ENCODE measurements at regions not wholly inside any gene's neighbourhood (a gene's known extent, or its start where the extent isn't known, plus 50 kb on each side); places are given as distances from the start of the nearest gene placed in this dataset.

DNA sequence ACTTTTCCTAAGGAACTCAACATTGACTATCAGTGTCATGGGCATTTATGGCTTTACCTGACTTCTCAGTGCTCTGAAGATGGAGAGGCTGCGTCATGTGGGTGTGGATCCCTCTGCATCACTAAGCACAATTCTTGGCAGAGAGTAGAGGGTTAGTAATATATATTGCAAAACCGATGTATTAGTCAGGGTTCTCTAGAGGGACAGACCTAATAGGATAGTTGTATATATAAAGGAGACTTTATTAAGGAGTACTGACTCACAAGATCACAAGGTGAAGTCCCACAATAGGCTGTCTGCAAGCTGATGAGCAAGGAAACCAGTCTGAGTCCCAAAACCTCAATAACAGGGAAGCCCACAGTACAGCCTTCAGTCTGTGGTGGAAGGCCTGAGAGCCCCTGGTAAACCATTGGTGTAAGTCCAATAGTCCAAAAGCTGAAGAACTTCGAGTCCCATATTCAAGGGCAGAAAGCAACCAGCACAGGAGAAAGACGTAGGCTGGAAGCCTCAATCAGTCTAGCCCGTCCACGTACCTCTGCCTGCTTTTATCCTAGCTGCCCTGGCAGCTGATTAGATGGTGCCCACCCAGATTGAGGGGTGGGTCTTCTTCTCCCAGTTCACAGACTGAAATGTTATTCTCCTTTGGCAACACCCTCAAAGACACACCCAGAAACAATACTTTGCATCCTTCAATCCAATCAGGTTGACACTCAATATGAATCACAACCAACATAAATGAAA is 159.7 kb upstream of the NRIP1 start:
- DNase-seq: no peak

GRCh38 chr21:15227919-15228318 is 163.1 kb upstream of the NRIP1 start:
- H3K36me3 ChIP-seq (ENCODE audit: control insufficient read depth in 2 of 3, insufficient read depth in 3 of 3, low read length in 3 of 3): no peaks in the 10 kb centered on the region
- CTCF ChIA-PET: no interaction called here
- DNase-seq: no peak
- Mint-ChIP-seq H3K27me3 (peaks cover 0 to 4% (median 0%) of the 10 kb centered on the region in 5 donors), H3K27ac (no peak overlapping the region), H3K4me3 (no peak overlapping the region), H3K36me3 (no peaks in the 10 kb centered on the region), H3K9me3 (peaks cover 0 to 1% (median 0%) of the 10 kb centered on the region in 11 donors), H3K4me1 (no peaks in the 10 kb centered on the region)
- no peak for ATAC-seq
- no peaks in the 10 kb centered on the region for H3K27me3 ChIP-seq (ENCODE audit: control insufficient read depth in 2 of 2, insufficient read depth in 2 of 2, low read length in 2 of 2)
- H3K9me3 ChIP-seq (ENCODE audit: control insufficient read depth in 2 of 3, low read length in 3 of 3): no peaks in the 10 kb centered on the region
- POLR2A ChIA-PET: no interaction called here
- H3K4me3 ChIP-seq (ENCODE audit: low read length): no peak overlapping the region
- no peaks in the 10 kb centered on the region for H3K4me1 ChIP-seq (ENCODE audit: control insufficient read depth in 2 of 2, insufficient read depth in 2 of 2, low read length in 2 of 2)
- intact Hi-C loops (cut with micrococcal nuclease): no loop called here
- no peak overlapping the region for H3K27ac ChIP-seq (ENCODE audit: low read depth, low read length)

More for the DNA sequence above, 159.7 kb upstream of the NRIP1 start:
- Mint-ChIP-seq H3K36me3 (no peaks in the 10 kb centered on the region), H3K4me3 (no peak overlapping the region), H3K27ac (peak overlapping the region in 1 of 9 donors; percentile 5), H3K4me1 (peaks cover 0 to 7% (median 0%) of the 10 kb centered on the region in 7 donors), H3K27me3 (peaks cover 0 to 4% (median 0%) of the 10 kb centered on the region in 5 donors), H3K9me3 (peaks cover 0 to 1% (median 0%) of the 10 kb centered on the region in 11 donors)
- Histone ChIP-seq H3K36me3 (ENCODE audit: control insufficient read depth in 2 of 3, insufficient read depth in 3 of 3, low read length in 3 of 3) (no peaks in the 10 kb centered on the region), H3K4me1 (ENCODE audit: control insufficient read depth in 2 of 2, insufficient read depth in 2 of 2, low read length in 2 of 2) (no peaks in the 10 kb centered on the region), H3K27ac (ENCODE audit: low read depth, low read length) (no peak overlapping the region), H3K27me3 (ENCODE audit: control insufficient read depth in 2 of 2, insufficient read depth in 2 of 2, low read length in 2 of 2) (no peaks in the 10 kb centered on the region), H3K4me3 (ENCODE audit: low read length) (no peak overlapping the region), H3K9me3 (ENCODE audit: control insufficient read depth in 2 of 3, low read length in 3 of 3) (no peaks in the 10 kb centered on the region)
- ChIA-PET CTCF (no interaction called here), POLR2A (no interaction called here)
- intact Hi-C loops (cut with micrococcal nuclease): no loop called here
- ATAC-seq: peak; percentile 52

DNA sequence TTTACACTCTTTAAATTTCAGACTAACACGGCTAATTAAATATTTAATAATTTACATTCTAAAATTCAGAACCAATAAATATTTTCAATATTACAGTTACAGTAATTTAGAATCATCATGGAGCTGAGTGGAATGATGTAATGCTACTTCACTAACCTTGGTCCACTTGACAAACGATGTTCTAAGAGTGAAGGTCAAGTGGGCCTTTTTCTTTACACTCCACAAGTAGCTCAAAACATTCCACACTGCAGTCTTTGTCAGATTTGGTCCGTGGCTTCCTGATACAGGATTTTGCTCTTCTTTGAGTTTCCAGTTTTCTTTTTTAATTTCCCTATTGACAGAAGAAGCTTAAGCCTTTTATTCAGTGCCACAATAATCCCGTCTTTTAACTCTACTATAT is 164.6 kb upstream of the NRIP1 start:
- CTCF ChIA-PET: no interaction called here
- H3K9me3 ChIP-seq (ENCODE audit: control insufficient read depth in 2 of 3, low read length in 3 of 3): no peaks in the 10 kb centered on the region
- no peak overlapping the region for H3K27ac Mint-ChIP-seq
- H3K27me3 Mint-ChIP-seq: peaks cover 0 to 8% (median 0%) of the 10 kb centered on the region in 5 donors
- no peak for ATAC-seq
- no peak overlapping the region for H3K4me3 ChIP-seq (ENCODE audit: low read length)
- H3K27me3 ChIP-seq (ENCODE audit: control insufficient read depth in 2 of 2, insufficient read depth in 2 of 2, low read length in 2 of 2): no peaks in the 10 kb centered on the region
- no peaks in the 10 kb centered on the region for H3K36me3 Mint-ChIP-seq
- peaks cover 0 to 1% (median 0%) of the 10 kb centered on the region in 11 donors for H3K9me3 Mint-ChIP-seq
- intact Hi-C loops (cut with micrococcal nuclease): no loop called here
- no peak overlapping the region for H3K27ac ChIP-seq (ENCODE audit: low read depth, low read length)
- no peak for DNase-seq
- POLR2A ChIA-PET: no interaction called here
- no peaks in the 10 kb centered on the region for H3K4me1 Mint-ChIP-seq
- H3K4me3 Mint-ChIP-seq: no peak overlapping the region
- no peaks in the 10 kb centered on the region for H3K36me3 ChIP-seq (ENCODE audit: control insufficient read depth in 2 of 3, insufficient read depth in 3 of 3, low read length in 3 of 3)
- no peaks in the 10 kb centered on the region for H3K4me1 ChIP-seq (ENCODE audit: control insufficient read depth in 2 of 2, insufficient read depth in 2 of 2, low read length in 2 of 2)

- peaks cover 0 to 6% (median 0%) of the 10 kb centered on the region in 5 donors for H3K27me3 Mint-ChIP-seq
- Histone ChIP-seq H3K9me3 (ENCODE audit: control insufficient read depth in 2 of 3, low read length in 3 of 3) (no peaks in the 10 kb centered on the region), H3K4me3 (ENCODE audit: low read length) (no peak overlapping the region), H3K27me3 (ENCODE audit: control insufficient read depth in 2 of 2, insufficient read depth in 2 of 2, low read length in 2 of 2) (no peaks in the 10 kb centered on the region), H3K27ac (ENCODE audit: low read depth, low read length) (no peak overlapping the region), H3K36me3 (ENCODE audit: control insufficient read depth in 2 of 3, insufficient read depth in 3 of 3, low read length in 3 of 3) (no peaks in the 10 kb centered on the region), H3K4me1 (ENCODE audit: control insufficient read depth in 2 of 2, insufficient read depth in 2 of 2, low read length in 2 of 2) (no peaks in the 10 kb centered on the region)
- H3K4me1 Mint-ChIP-seq: no peaks in the 10 kb centered on the region
- DNase-seq (no peak), ATAC-seq (no peak)
- no peak overlapping the region for H3K27ac Mint-ChIP-seq
- intact Hi-C loops (cut with micrococcal nuclease): no loop called here
- no peaks in the 10 kb centered on the region for H3K9me3 Mint-ChIP-seq
- no peak overlapping the region for H3K4me3 Mint-ChIP-seq
- CTCF ChIA-PET: no interaction called here
- no peaks in the 10 kb centered on the region for H3K36me3 Mint-ChIP-seq
- POLR2A ChIA-PET: no interaction called here
These were observed 168.8 kb upstream of the NRIP1 start for GRCh38 chr21:15233611-15234010.

- H3K4me1 Mint-ChIP-seq: no peaks in the 10 kb centered on the region
- peaks cover 0 to 6% (median 0%) of the 10 kb centered on the region in 5 donors for H3K27me3 Mint-ChIP-seq
These were observed 171.3 kb upstream of the NRIP1 start for GRCh38 chr21:15236111-15236510.

DNA sequence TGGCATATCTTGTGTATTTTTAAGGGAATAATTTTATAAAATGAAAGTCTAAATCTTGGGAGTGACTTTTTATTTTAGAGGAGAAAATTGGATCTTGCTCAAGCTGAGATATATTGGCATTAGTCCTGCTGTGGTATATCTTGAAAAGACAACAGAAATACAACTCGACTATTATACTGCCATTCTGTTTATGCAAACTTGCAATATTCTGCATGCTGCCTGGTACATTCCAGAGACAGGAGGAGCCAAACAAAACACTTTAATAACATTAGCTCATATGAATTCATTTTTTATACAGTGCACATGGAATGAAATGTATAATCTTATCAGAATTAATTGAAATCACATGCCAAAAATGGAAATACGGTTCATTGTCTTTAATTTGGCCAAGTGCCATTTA is 176.0 kb upstream of the NRIP1 start:
- no peak overlapping the region for H3K27ac Mint-ChIP-seq
- Histone ChIP-seq H3K36me3 (ENCODE audit: control insufficient read depth in 2 of 3, insufficient read depth in 3 of 3, low read length in 3 of 3) (no peaks in the 10 kb centered on the region), H3K9me3 (ENCODE audit: control insufficient read depth in 2 of 3, low read length in 3 of 3) (no peaks in the 10 kb centered on the region), H3K4me3 (ENCODE audit: low read length) (no peak overlapping the region), H3K27me3 (ENCODE audit: control insufficient read depth in 2 of 2, insufficient read depth in 2 of 2, low read length in 2 of 2) (no peaks in the 10 kb centered on the region), H3K27ac (ENCODE audit: low read depth, low read length) (no peak overlapping the region), H3K4me1 (ENCODE audit: control insufficient read depth in 2 of 2, insufficient read depth in 2 of 2, low read length in 2 of 2) (no peaks in the 10 kb centered on the region)
- ChIA-PET POLR2A (no interaction called here), CTCF (interaction anchor here (1.0 kb wide), 1 partner anchor 9 kb away, joined by 5 read pairs; no protein-coding TSS in a partner anchor)
- H3K4me3 Mint-ChIP-seq: no peak overlapping the region
- H3K36me3 Mint-ChIP-seq: no peaks in the 10 kb centered on the region
- H3K27me3 Mint-ChIP-seq: no peaks in the 10 kb centered on the region
- intact Hi-C loops (cut with micrococcal nuclease): no loop called here
- H3K9me3 Mint-ChIP-seq: no peaks in the 10 kb centered on the region
- H3K4me1 Mint-ChIP-seq: no peaks in the 10 kb centered on the region
- DNase-seq (no peak), ATAC-seq (no peak)

More at GRCh38 chr21:15236111-15236510, 171.3 kb upstream of the NRIP1 start:
- H3K4me1 ChIP-seq (ENCODE audit: control insufficient read depth in 2 of 2, insufficient read depth in 2 of 2, low read length in 2 of 2): no peaks in the 10 kb centered on the region
- ChIA-PET CTCF (no interaction called here), POLR2A (no interaction called here)
- H3K4me3 ChIP-seq (ENCODE audit: low read length): no peak overlapping the region
- Mint-ChIP-seq H3K4me3 (no peak overlapping the region), H3K36me3 (no peaks in the 10 kb centered on the region), H3K27ac (no peak overlapping the region), H3K9me3 (no peaks in the 10 kb centered on the region)
- no peaks in the 10 kb centered on the region for H3K27me3 ChIP-seq (ENCODE audit: control insufficient read depth in 2 of 2, insufficient read depth in 2 of 2, low read length in 2 of 2)
- H3K9me3 ChIP-seq (ENCODE audit: control insufficient read depth in 2 of 3, low read length in 3 of 3): no peaks in the 10 kb centered on the region
- no peak overlapping the region for H3K27ac ChIP-seq (ENCODE audit: low read depth, low read length)
- intact Hi-C loops (cut with micrococcal nuclease): no loop called here
- DNase-seq (no peak), ATAC-seq (no peak)
- no peaks in the 10 kb centered on the region for H3K36me3 ChIP-seq (ENCODE audit: control insufficient read depth in 2 of 3, insufficient read depth in 3 of 3, low read length in 3 of 3)

- intact Hi-C loops (cut with micrococcal nuclease): no loop called here
- Mint-ChIP-seq H3K9me3 (no peaks in the 10 kb centered on the region), H3K27ac (no peak overlapping the region), H3K27me3 (no peaks in the 10 kb centered on the region), H3K4me1 (no peaks in the 10 kb centered on the region), H3K36me3 (no peaks in the 10 kb centered on the region), H3K4me3 (no peak overlapping the region)
- ATAC-seq: no peak
- H3K4me1 ChIP-seq (ENCODE audit: control insufficient read depth in 2 of 2, insufficient read depth in 2 of 2, low read length in 2 of 2): no peaks in the 10 kb centered on the region
- no peaks in the 10 kb centered on the region for H3K27me3 ChIP-seq (ENCODE audit: control insufficient read depth in 2 of 2, insufficient read depth in 2 of 2, low read length in 2 of 2)
- H3K9me3 ChIP-seq (ENCODE audit: control insufficient read depth in 2 of 3, low read length in 3 of 3): no peaks in the 10 kb centered on the region
- CTCF ChIA-PET: no interaction called here
- no peaks in the 10 kb centered on the region for H3K36me3 ChIP-seq (ENCODE audit: control insufficient read depth in 2 of 3, insufficient read depth in 3 of 3, low read length in 3 of 3)
- POLR2A ChIA-PET: no interaction called here
- no peak for DNase-seq
- H3K4me3 ChIP-seq (ENCODE audit: low read length): no peak overlapping the region
- no peak overlapping the region for H3K27ac ChIP-seq (ENCODE audit: low read depth, low read length)
These were observed 177.4 kb upstream of the NRIP1 start for GRCh38 chr21:15241997-15242736.
